GM12878 (cell line): ENCODE measurements at regions not wholly inside any gene's neighbourhood (a gene's known extent, or its start where the extent isn't known, plus 50 kb on each side); places are given as distances from the start of the nearest gene placed in this dataset.

Source experiments
- ATAC-seq: fragments of 200-7000 bp; cut with Tn5 transposase; 3 replicates; pipeline ENCODE4 v1.9.1; 2020; ENCODE audit warnings: mild to moderate bottlenecking, moderate library complexity
- BruUV-seq: library from RNA; stranded (reverse); fragments of 400-500 nt; replicated peaks from 2 replicates; lab custom pipeline; 2021; lab: Mats Ljungman, UMichigan
- CTCF ChIA-PET: fragments of 300-600 bp; sonication (Branson Sonifier 250); formaldehyde crosslinking; extraction: SDS; loops from one replicate; lab custom pipeline; 2021; ENCODE audit warnings: inconsistent platforms; lab: Yijun Ruan, JAX
- POLR2A ChIA-PET: fragments of 350-600 bp; formaldehyde crosslinking; extraction: SDS; loops from one replicate; lab custom pipeline; 2021; ENCODE audit warnings: inconsistent platforms; lab: Charles Lee
- RAD21 ChIA-PET: fragments of 300-600 bp; sonication (Branson Sonifier 250); formaldehyde crosslinking; loops from one replicate; lab custom pipeline; 2023; ENCODE audit warnings: antibody characterized with exemption; ENCODE audit not compliant: unreplicated experiment; lab: Charles Lee
- SMC1A ChIA-PET: fragments of 300-600 bp; sonication (Branson Sonifier 250); formaldehyde crosslinking; loops from one replicate; lab custom pipeline; 2023; ENCODE audit not compliant: unreplicated experiment, uncharacterized antibody; lab: Charles Lee
- DNase-seq: peaks from one replicate; pipeline ENCODE4 v3.0.0-alpha.2; 2011; ENCODE audit warnings: low read depth, low spot score
- FAIRE-seq: peaks from 3 replicates; lab custom pipeline; 2011; peaks lifted over from hg19 to GRCh38; lab: Jason Lieb, UNC
- H2AFZ ChIP-seq: 2 replicates; pipeline ENCODE4 v1.6.0; 2011; ENCODE audit warnings: low read depth, low read length, control low read depth; ENCODE audit not compliant: control insufficient read depth
- H3K27ac ChIP-seq: 2 replicates; pipeline ENCODE4 v1.5.1; 2011; ENCODE audit warnings: control low read depth; ENCODE audit not compliant: control insufficient read depth, insufficient read depth
- H3K27me3 ChIP-seq, 2 experiments: replicated peaks in 1 of 2; 2 replicates each; pipeline versions ENCODE4 v1.6.0 to v1.6.1; 2011; ENCODE audit warnings: low read length in 1 of 2; ENCODE audit not compliant: control insufficient read depth in 2 of 2, insufficient read depth in 2 of 2
- H3K36me3 ChIP-seq, 2 experiments: 2 replicates each; pipeline ENCODE4 v1.5.1; 2011; ENCODE audit warnings: low read length in 1 of 2; ENCODE audit not compliant: control insufficient read depth in 2 of 2, insufficient read depth in 2 of 2
- H3K4me1 ChIP-seq: 2 replicates; pipeline ENCODE4 v1.6.1; 2011; ENCODE audit warnings: mild to moderate bottlenecking, low read length, moderate library complexity, mixed read lengths; ENCODE audit not compliant: control insufficient read depth, insufficient read depth
- H3K4me2 ChIP-seq: 2 replicates; pipeline ENCODE4 v1.6.0; 2011; ENCODE audit warnings: control low read depth; ENCODE audit not compliant: control insufficient read depth, insufficient read depth
- H3K4me3 ChIP-seq: fragments of 200-600 bp; sonication (generic); 2 replicates; pipeline ENCODE4 v1.5.1; 2016
- H3K79me2 ChIP-seq: 2 replicates; pipeline ENCODE4 v1.6.0; 2011; ENCODE audit warnings: low read length; ENCODE audit not compliant: control insufficient read depth, insufficient read depth
- H3K9ac ChIP-seq: 2 replicates; pipeline ENCODE4 v1.8.0; 2011; ENCODE audit warnings: low read length, control low read depth, mixed read lengths; ENCODE audit not compliant: control insufficient read depth, insufficient read depth
- H3K9me3 ChIP-seq: replicated peaks from 3 replicates; pipeline ENCODE4 v1.5.1; 2011; ENCODE audit warnings: mild to moderate bottlenecking, low read length; ENCODE audit not compliant: control insufficient read depth, insufficient read depth
- H4K20me1 ChIP-seq: 2 replicates; pipeline ENCODE4 v1.6.0; 2011; ENCODE audit not compliant: control insufficient read depth, insufficient read depth
- BACH1 ChIP-seq: fragments of 450-650 bp; IDR thresholded peaks from 2 replicates; pipeline ENCODE4 v1.6.1; 2017; ENCODE audit warnings: mild to moderate bottlenecking, borderline replicate concordance
- BCLAF1 ChIP-seq: fragments of 450-650 bp; IDR thresholded peaks from 2 replicates; pipeline ENCODE4 v1.6.1; 2017; ENCODE audit warnings: antibody characterized with exemption, mild to moderate bottlenecking, moderate library complexity
- CTCF ChIP-seq, 3 experiments: IDR thresholded peaks in 2 of 3; conservative IDR thresholded peaks in 1 of 3; 2 replicates each; pipeline ENCODE4 v1.5.1; 2011; ENCODE audit warnings: low read depth in 3 of 3, low read length in 3 of 3, mild to moderate bottlenecking in 3 of 3, control low read depth in 2 of 3, moderate library complexity in 2 of 3, inconsistent platforms in 1 of 3, mixed read lengths in 1 of 3; ENCODE audit not compliant: control insufficient read depth in 2 of 3, insufficient read depth in 1 of 3; ENCODE audit errors: extremely low read depth in 1 of 3
- EED ChIP-seq: sonication (generic); IDR thresholded peaks from 2 replicates; pipeline ENCODE4 v1.6.1; 2016; ENCODE audit warnings: antibody characterized with exemption, low read depth
- EZH2 ChIP-seq: IDR thresholded peaks from 2 replicates; pipeline ENCODE4 v1.6.1; 2012; ENCODE audit warnings: low read depth, mild to moderate bottlenecking, control low read depth, inconsistent platforms, low read length, borderline replicate concordance; ENCODE audit not compliant: control insufficient read depth
- HCFC1 ChIP-seq: fragments of 150-350 bp; IDR thresholded peaks from 2 replicates; pipeline ENCODE4 v1.6.1; 2014; ENCODE audit warnings: low read length
- POLR2AphosphoS2 ChIP-seq: IDR thresholded peaks from 2 replicates; pipeline ENCODE4 v1.6.1; 2011; ENCODE audit warnings: low read depth, mild to moderate bottlenecking, low read length, improper control_type of control experiment, moderate library complexity
- SIX5 ChIP-seq: IDR thresholded peaks from 2 replicates; pipeline ENCODE4 v1.6.1; 2011; ENCODE audit warnings: mild to moderate bottlenecking, low read depth, low read length, moderate library complexity; ENCODE audit not compliant: severe bottlenecking
- WRNIP1 ChIP-seq: IDR thresholded peaks from 2 replicates; pipeline ENCODE4 v1.6.1; 2011; ENCODE audit warnings: low read depth, low read length, improper control_type of control experiment, borderline replicate concordance
- ZZZ3 ChIP-seq: IDR thresholded peaks from 2 replicates; pipeline ENCODE4 v1.6.1; 2011; ENCODE audit warnings: low read depth; ENCODE audit not compliant: control insufficient read depth, insufficient read length
- WGBS: methylation state at CpG from one replicate; pipeline ENCODE4 v1.1.6; 2016; ENCODE audit warnings: low lambda C conversion rate; ENCODE audit not compliant: insufficient replicate concordance, insufficient coverage; ENCODE audit errors: missing lambda C conversion rate; 5-methylcytosine and 5-hydroxymethylcytosine counted together
- in situ Hi-C: fragments of 300-500 bp; cut with MboI; formaldehyde crosslinking; loops from 9 replicates; pipeline ENCODE4 v1.14.3; 2018; ENCODE audit warnings: mixed read lengths
- intact Hi-C: fragments of 100-400 bp; cut with micrococcal nuclease; formaldehyde crosslinking; loops from one replicate; pipeline ENCODE4 v1.14.2; 2022; ENCODE audit not compliant: unreplicated experiment
- TF ChIP-seq, protein P1 (sequence below): fragments of 450-650 bp; IDR thresholded peaks from 2 replicates; pipeline ENCODE4 v1.6.1; 2016; ENCODE audit warnings: mild to moderate bottlenecking

DNA sequence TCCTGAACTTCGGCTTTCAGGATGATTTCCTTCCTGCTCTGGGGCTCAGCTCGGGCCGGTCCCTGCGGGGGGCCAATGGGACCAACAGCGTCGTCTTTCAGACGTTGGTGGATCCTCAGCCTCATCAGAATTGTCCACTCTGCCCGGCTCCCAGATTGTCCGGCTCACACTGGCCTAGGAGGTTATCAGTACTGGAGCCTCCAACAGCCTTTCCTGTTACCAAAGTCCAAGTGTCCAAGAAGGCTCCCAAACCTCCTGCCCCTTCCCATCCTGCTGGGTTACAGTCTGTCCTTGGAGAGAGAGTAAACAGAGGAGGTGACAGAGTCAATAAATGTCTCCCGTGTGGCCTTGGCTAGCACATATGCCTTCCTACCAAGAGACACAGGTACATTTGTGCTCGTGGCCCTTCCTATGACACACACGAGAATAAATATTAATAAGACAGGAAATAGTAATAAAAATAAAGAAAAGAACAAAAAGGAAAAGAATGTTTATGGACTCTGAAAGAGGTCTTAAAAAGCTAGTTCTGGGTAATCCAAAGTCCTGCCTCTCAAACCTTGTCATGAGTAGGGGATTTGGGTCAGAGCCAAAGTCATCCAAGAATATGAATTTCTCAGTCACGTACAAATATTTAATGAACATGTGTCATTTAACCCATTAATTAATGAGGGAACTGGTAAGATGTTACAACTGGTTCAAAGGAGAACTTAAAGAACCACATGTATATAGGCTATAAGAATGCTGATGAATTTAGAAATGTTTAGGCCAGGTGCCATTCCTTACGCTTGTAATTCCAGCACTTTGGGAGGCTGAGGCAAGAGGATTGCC lies 80.8 kb upstream of the SLC2A1 start:
- H3K79me2 ChIP-seq: no peaks in the 10 kb centered on the region
- no peak overlapping the region for H3K9ac ChIP-seq
- no TSS peak for BruUV-seq
- ChIA-PET POLR2A (no interaction called here), SMC1A (no interaction called here), RAD21 (no interaction called here), CTCF (interaction anchor here (1.1 kb wide), 1 partner anchor 115 kb away, joined by 3 read pairs; no protein-coding TSS in a partner anchor)
- DNase-seq: no peak
- H3K4me2 ChIP-seq: no peak overlapping the region
- no peak overlapping the region for H3K4me3 ChIP-seq
- H3K9me3 ChIP-seq: no peaks in the 10 kb centered on the region
- 48% methylated on average over 14 of the region's 14 CpGs for WGBS
- no peak for FAIRE-seq
- no peaks in the 10 kb centered on the region for H4K20me1 ChIP-seq
- no peaks in the 10 kb centered on the region for H3K4me1 ChIP-seq
- in situ Hi-C loops: no loop called here
- H3K27ac ChIP-seq: no peak overlapping the region
- H3K27me3 ChIP-seq: no peaks in the 10 kb centered on the region; a peak in 1 of 4 replicates
- H3K36me3 ChIP-seq: no peaks in the 10 kb centered on the region
- ATAC-seq: no peak
- no peak for TF ChIP-seq ZZZ3
- TF ChIP-seq WRNIP1: no peak
- no peak for TF ChIP-seq POLR2AphosphoS2
- no peak for TF ChIP-seq EED
- no peak for TF ChIP-seq HCFC1
- no peak for TF ChIP-seq BCLAF1
- TF ChIP-seq, protein P1, sequence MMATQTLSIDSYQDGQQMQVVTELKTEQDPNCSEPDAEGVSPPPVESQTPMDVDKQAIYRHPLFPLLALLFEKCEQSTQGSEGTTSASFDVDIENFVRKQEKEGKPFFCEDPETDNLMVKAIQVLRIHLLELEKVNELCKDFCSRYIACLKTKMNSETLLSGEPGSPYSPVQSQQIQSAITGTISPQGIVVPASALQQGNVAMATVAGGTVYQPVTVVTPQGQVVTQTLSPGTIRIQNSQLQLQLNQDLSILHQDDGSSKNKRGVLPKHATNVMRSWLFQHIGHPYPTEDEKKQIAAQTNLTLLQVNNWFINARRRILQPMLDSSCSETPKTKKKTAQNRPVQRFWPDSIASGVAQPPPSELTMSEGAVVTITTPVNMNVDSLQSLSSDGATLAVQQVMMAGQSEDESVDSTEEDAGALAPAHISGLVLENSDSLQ: no peak
- no peak for TF ChIP-seq SIX5
- TF ChIP-seq EZH2: no peak
- TF ChIP-seq CTCF (IDR thresholded peaks at IDR 0.05 in 2 of 3, conservative IDR thresholded peaks at IDR 0.05 in 1 of 3; ENCODE audit: control insufficient read depth in 2 of 3, extremely low read depth in 1 of 3, insufficient read depth in 1 of 3, low read depth in 3 of 3, low read length in 3 of 3): no peak
- no peak for TF ChIP-seq BACH1
- no peak overlapping the region for H2AFZ ChIP-seq
- intact Hi-C loops: no loop called here
